WTC11 (cell line): ENCODE measurements at regions not wholly inside any gene's neighbourhood (a gene's known extent, or its start where the extent isn't known, plus 50 kb on each side); places are given as distances from the start of the nearest gene placed in this dataset.

Source experiments
- ATAC-seq: fragments of 200-7000 bp; cut with Tn5 transposase; 2 replicates; pipeline ENCODE4 v1.10.0; 2021; ENCODE audit warnings: mild to moderate bottlenecking, moderate library complexity
- CTCF ChIA-PET: fragments of 300-600 bp; sonication (Branson Sonifier 250); formaldehyde crosslinking; loops from one replicate; lab custom pipeline; 2021; ENCODE audit warnings: antibody characterized with exemption; lab: Charles Lee
- POLR2A ChIA-PET: fragments of 350-600 bp; sonication (Branson Sonifier 250); formaldehyde crosslinking; loops from one replicate; lab custom pipeline; 2021; ENCODE audit warnings: antibody characterized with exemption; lab: Charles Lee
- DNase-seq: peaks from one replicate; pipeline ENCODE4 v3.0.0; 2021; ENCODE audit warnings: low spot score
- H3K27ac Mint-ChIP-seq: 2 replicates; pipeline ENCODE4 v1.8.0; 2021; ENCODE audit warnings: mixed read lengths
- H3K27me3 Mint-ChIP-seq: 2 replicates; pipeline ENCODE4 v1.8.0; 2021; ENCODE audit warnings: low read depth, mild to moderate bottlenecking, moderate library complexity, mixed read lengths
- H3K36me3 Mint-ChIP-seq: 2 replicates; pipeline ENCODE4 v1.8.0; 2021; ENCODE audit warnings: mixed read lengths
- H3K4me1 Mint-ChIP-seq: 2 replicates; pipeline ENCODE4 v1.8.0; 2022; ENCODE audit warnings: mixed read lengths
- H3K4me3 Mint-ChIP-seq: 2 replicates; pipeline ENCODE4 v1.8.0; 2021; ENCODE audit warnings: mild to moderate bottlenecking, moderate library complexity, mixed read lengths
- H3K9me3 Mint-ChIP-seq: 2 replicates; pipeline ENCODE4 v1.8.0; 2021; ENCODE audit warnings: mixed read lengths
- ATF2 ChIP-seq: sonication (generic); formaldehyde crosslinking; IDR thresholded peaks from 2 replicates; pipeline ENCODE4 v1.8.1; 2022; ENCODE audit warnings: low read depth, missing genetic modification reagents, borderline replicate concordance
- EMX1 ChIP-seq: fragments of 250-450 bp; sonication (Bioruptor Pico); IDR thresholded peaks from 2 replicates; pipeline ENCODE4 v1.8.0; 2021; ENCODE audit warnings: mild to moderate bottlenecking
- FOXP4 ChIP-seq: sonication (generic); formaldehyde crosslinking; IDR thresholded peaks from 2 replicates; pipeline ENCODE4 v1.8.0; 2022; ENCODE audit warnings: mild to moderate bottlenecking, missing genetic modification reagents
- KAT7 ChIP-seq: sonication (generic); formaldehyde crosslinking; IDR thresholded peaks from 2 replicates; pipeline ENCODE4 v1.8.1; 2023; ENCODE audit warnings: missing genetic modification reagents, mild to moderate bottlenecking, borderline replicate concordance
- NFATC4 ChIP-seq: fragments of 250-450 bp; sonication (Bioruptor Pico); IDR thresholded peaks from 2 replicates; pipeline ENCODE4 v1.9.0; 2021; ENCODE audit warnings: mild to moderate bottlenecking
- RORB ChIP-seq: fragments of 250-450 bp; sonication (Bioruptor Pico); IDR thresholded peaks from 2 replicates; pipeline ENCODE4 v1.9.0; 2021; ENCODE audit warnings: mild to moderate bottlenecking
- SP1 ChIP-seq: sonication (generic); formaldehyde crosslinking; conservative IDR thresholded peaks from 2 replicates; pipeline ENCODE4 v1.8.1; 2022; ENCODE audit warnings: missing genetic modification reagents
- USF2 ChIP-seq: sonication (generic); formaldehyde crosslinking; IDR thresholded peaks from 2 replicates; pipeline ENCODE4 v1.8.1; 2023; ENCODE audit warnings: mild to moderate bottlenecking, missing genetic modification reagents, moderate library complexity
- ZNF281 ChIP-seq: sonication (generic); formaldehyde crosslinking; IDR thresholded peaks from 2 replicates; pipeline ENCODE4 v1.8.0; 2023; ENCODE audit warnings: mild to moderate bottlenecking, missing genetic modification reagents
- ZNF317 ChIP-seq: sonication (generic); formaldehyde crosslinking; IDR thresholded peaks from 2 replicates; pipeline ENCODE4 v1.8.1; 2023; ENCODE audit warnings: low read depth, mild to moderate bottlenecking, moderate library complexity, missing genetic modification reagents, borderline replicate concordance
- ZNF425 ChIP-seq: fragments of 250-450 bp; sonication (Bioruptor Pico); conservative IDR thresholded peaks from 2 replicates; pipeline ENCODE4 v1.9.0; 2021; ENCODE audit warnings: mild to moderate bottlenecking

GRCh38 chr2:104344985-104345384, 508.9 kb upstream of the POU3F3 start:
- peak; percentile 64 for ATAC-seq
- peak; percentile 12 for DNase-seq
- Mint-ChIP-seq H3K9me3 (no peaks in the 10 kb centered on the region), H3K4me1 (peaks cover 17% of the 10 kb centered on the region), H3K4me3 (no peak overlapping the region), H3K27me3 (no peaks in the 10 kb centered on the region), H3K27ac (peak overlapping the region; percentile 52), H3K36me3 (no peaks in the 10 kb centered on the region)
- ChIA-PET CTCF (no interaction called here), POLR2A (no interaction called here)
- TF ChIP-seq ZNF281 (CRISPR knock-in tag) = no peak
- no peak for TF ChIP-seq KAT7 (CRISPR knock-in tag)
- 0 out of 2 replicates have a peak, but pooled peaks have one; percentile 10 for TF ChIP-seq SP1
- no peak for TF ChIP-seq RORB (CRISPR knock-in tag)

GRCh38 chr2:104358122-104358521, 495.8 kb upstream of the POU3F3 start:
- no peaks in the 10 kb centered on the region for H3K4me1 Mint-ChIP-seq
- no peaks in the 10 kb centered on the region for H3K36me3 Mint-ChIP-seq
- no peaks in the 10 kb centered on the region for H3K9me3 Mint-ChIP-seq
- DNase-seq = no peak
- TF ChIP-seq USF2 (CRISPR knock-in tag) (peak; percentile 62), ZNF317 (CRISPR knock-in tag) (no peak), NFATC4 (no peak), FOXP4 (CRISPR knock-in tag) (no peak), EMX1 (CRISPR knock-in tag) (no peak), ZNF425 (CRISPR knock-in tag) (no peak)
- ChIA-PET CTCF (no interaction called here), POLR2A (no interaction called here)
- no peak overlapping the region for H3K27ac Mint-ChIP-seq
- H3K4me3 Mint-ChIP-seq = no peak overlapping the region
- ATAC-seq = no peak
- H3K27me3 Mint-ChIP-seq = no peaks in the 10 kb centered on the region

- Mint-ChIP-seq H3K27me3 (no peaks in the 10 kb centered on the region), H3K4me1 (no peaks in the 10 kb centered on the region), H3K27ac (no peak overlapping the region), H3K9me3 (no peaks in the 10 kb centered on the region), H3K4me3 (no peak overlapping the region), H3K36me3 (no peaks in the 10 kb centered on the region)
- DNase-seq (no peak), ATAC-seq (no peak)
- CTCF ChIA-PET = no interaction called here
- POLR2A ChIA-PET = no interaction called here
- TF ChIP-seq ATF2 (CRISPR knock-in tag) = no peak
- TF ChIP-seq, all 79 proteins: peak for 0
Observed at GRCh38 chr2:104361414-104361813, 492.5 kb upstream of the POU3F3 start.
